NCI-H774 (cell line): ENCODE measurements at regions not wholly inside any gene's neighbourhood (a gene's known extent, or its start where the extent isn't known, plus 50 kb on each side); places are given as distances from the start of the nearest gene placed in this dataset.
"Not testable (repeated sequence)": the region's sequence is repeated elsewhere in the genome, so short reads cannot be mapped to it uniquely, and the experiment has no call there.

Experiments used
- DNase-seq: peaks from one replicate; lab custom pipeline; 2025; lab: John Stamatoyannopoulos, UW

- no peak for DNase-seq
These were observed 68.2 kb downstream of the ATP23 start for GRCh38 chr12:58009405-58010195.

GRCh38 chr12:58011676-58012075, 70.3 kb downstream of the ATP23 start:
- no peak for DNase-seq

GRCh38 chr12:58022379-58023020, 81.1 kb downstream of the ATP23 start:
- DNase-seq: not testable (repeated sequence)

- DNase-seq: no peak
These were observed 84.1 kb downstream of the ATP23 start for GRCh38 chr12:58025431-58025830.

GRCh38 chr12:58026426-58026825, 85.1 kb downstream of the ATP23 start:
- DNase-seq: no peak

GRCh38 chr12:58026897-58027891, 85.8 kb downstream of the ATP23 start:
- DNase-seq: no peak

- no peak for DNase-seq
These were observed 86.9 kb downstream of the ATP23 start for GRCh38 chr12:58028294-58028693.

GRCh38 chr12:58029260-58029659, 87.9 kb downstream of the ATP23 start:
- DNase-seq: no peak

- DNase-seq: no peak
These were observed 89.4 kb downstream of the ATP23 start for GRCh38 chr12:58030566-58031279.

GRCh38 chr12:58032156-58032555, 90.8 kb downstream of the ATP23 start:
- no peak for DNase-seq

GRCh38 chr12:58033831-58034230, 92.5 kb downstream of the ATP23 start:
- no peak for DNase-seq

- DNase-seq: no peak
These were observed 92.9 kb downstream of the ATP23 start for GRCh38 chr12:58034311-58034710.

- DNase-seq: no peak
These were observed 93.3 kb downstream of the ATP23 start for GRCh38 chr12:58034712-58035111.

GRCh38 chr12:58041441-58041840, 100.1 kb downstream of the ATP23 start:
- no peak for DNase-seq

GRCh38 chr12:58044966-58045365, 103.6 kb downstream of the ATP23 start:
- DNase-seq: no peak

GRCh38 chr12:58046271-58046670, 104.9 kb downstream of the ATP23 start:
- DNase-seq: no peak

- no peak for DNase-seq
These were observed 110.0 kb downstream of the ATP23 start for GRCh38 chr12:58051378-58051777.

GRCh38 chr12:58064666-58065065, 123.3 kb downstream of the ATP23 start:
- no peak for DNase-seq

- no peak for DNase-seq
These were observed 124.9 kb downstream of the ATP23 start for GRCh38 chr12:58066296-58066695.

GRCh38 chr12:58067610-58068387, 126.4 kb downstream of the ATP23 start:
- DNase-seq: no peak

GRCh38 chr12:58068706-58069105, 127.3 kb downstream of the ATP23 start:
- DNase-seq: no peak
